ENCODE measurements at regions not wholly inside any gene's neighbourhood (a gene's known extent, or its start where the extent isn't known, plus 50 kb on each side); places are given as distances from the start of the nearest gene placed in this dataset.
"Not testable (repeated sequence)": the region's sequence is repeated elsewhere in the genome, so short reads cannot be mapped to it uniquely, and the experiment has no call there.

DNA sequence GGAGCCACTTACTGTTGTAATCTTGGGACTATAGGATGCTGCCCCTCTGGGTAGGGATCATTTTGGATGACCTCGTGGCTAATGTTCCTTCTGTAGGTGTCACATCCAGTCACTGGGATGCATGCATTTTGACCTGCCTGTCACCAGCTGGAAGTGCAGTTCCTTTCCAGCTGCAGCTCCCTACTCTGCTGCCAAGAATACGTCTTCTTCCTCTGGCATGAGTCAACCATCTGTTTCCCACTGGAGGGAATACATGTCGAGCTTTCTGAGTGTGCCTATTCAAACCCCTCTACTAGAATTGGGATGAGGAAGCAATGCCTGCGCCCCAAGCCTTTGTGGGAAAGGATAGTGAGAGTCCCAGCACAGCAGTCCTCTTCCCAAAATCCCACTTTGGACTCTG, 415.5 kb upstream of the ADAMTS5 start:
- DNase-seq = no peak

GRCh38 chr21:27380303-27380702, 413.4 kb upstream of the ADAMTS5 start:
- DNase-seq = no peak

DNA sequence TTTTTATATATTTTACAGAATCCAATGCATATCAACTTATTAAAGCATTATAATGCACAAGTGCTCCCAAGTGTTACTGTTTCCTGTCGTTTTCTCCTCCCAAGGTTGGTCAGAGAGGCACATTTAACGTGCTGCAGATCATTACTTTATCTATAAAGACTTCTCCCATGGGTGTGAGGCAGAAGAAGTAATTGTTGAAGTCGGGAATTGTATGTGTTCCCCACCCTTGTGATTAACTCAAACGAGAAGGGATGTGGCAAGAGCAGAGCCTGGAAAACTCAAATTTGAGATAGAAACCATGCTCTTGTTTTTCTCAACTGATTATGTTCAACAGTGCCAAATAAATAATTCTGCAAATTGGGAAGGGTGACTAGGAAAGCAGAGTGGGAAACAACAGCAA, 412.5 kb upstream of the ADAMTS5 start:
- no peak for DNase-seq

GRCh38 chr21:27372381-27372780, 405.5 kb upstream of the ADAMTS5 start:
- no peak for DNase-seq

GRCh38 chr21:27371975-27372331, 405.1 kb upstream of the ADAMTS5 start:
- DNase-seq = no peak

- DNase-seq = peak; percentile 11
These were observed 404.5 kb upstream of the ADAMTS5 start for GRCh38 chr21:27371115-27371974.

DNA sequence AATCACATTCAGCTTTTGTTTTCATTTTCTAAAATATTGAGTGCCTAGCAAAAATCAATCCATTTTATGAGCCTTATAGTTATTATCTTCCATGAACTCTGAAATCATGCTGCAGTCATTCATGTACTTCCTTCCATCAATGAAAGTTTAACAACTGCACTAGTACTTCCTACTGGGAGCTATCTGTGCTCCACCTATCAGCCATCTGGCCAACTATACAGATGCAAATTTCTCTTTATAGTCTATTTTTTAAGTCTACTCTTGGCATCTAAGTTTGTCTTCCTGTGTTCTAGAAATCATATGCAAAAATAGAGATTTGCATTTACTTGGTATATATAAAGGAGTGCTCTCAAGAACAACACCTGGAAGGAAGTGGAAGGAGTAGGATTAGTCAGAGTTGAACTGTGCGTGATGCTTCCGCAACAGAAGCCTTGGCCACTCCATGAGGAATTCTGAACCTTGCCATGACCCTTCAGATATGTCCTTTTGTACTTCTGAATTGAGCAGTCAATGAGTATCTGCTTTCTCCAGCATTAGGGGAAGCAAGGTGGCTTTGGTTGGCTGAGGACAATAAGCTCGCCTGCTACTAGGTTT, 403.2 kb upstream of the ADAMTS5 start:
- no peak for DNase-seq

DNA sequence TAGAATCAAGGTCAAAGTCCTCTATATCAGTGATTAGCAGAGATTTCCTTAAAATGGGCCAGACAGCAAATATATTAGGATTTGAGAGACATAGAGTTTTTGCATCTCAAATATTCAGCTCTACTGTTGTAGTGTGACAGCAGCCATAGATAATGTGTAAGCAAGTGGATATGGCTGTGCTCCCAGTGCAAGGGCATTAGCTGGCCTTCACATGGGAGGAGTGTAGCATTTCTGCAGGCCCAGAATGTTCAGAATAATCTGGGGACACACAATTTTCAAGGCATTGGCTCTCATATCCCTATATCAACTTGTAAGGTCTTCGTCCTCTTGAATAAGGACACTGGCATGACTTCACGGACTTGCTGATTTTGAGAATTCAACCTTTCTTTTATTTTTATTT, 402.3 kb upstream of the ADAMTS5 start:
- DNase-seq = no peak

DNA sequence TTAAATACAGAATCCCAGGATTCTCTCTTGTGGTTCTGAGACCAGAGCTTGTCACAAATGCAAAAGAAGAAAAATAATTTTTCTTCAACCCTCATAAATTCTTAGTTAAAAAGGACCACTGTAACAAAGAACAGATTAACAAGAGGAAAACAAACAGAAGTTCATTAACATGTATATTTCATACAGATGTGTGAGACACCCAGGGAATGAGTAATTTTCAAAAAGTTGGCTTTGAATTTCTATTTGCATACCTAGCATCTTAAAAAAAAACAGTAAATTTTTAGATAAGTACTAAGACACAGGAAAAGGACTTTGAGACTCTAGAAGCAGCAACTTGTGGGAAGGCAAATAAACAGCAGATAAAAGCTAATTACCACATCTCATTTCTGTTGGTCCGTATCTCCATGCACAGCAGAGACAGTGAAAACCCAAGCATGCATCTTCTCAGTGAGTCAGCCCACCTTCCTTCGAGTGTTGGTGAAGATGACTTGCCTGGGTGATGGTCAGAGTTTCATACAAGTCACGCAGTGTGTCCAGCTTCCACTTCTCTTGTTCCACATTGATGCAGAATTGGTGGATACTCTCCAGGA, 399.9 kb upstream of the ADAMTS5 start:
- DNase-seq = no peak

- DNase-seq = no peak
These were observed 399.1 kb upstream of the ADAMTS5 start for GRCh38 chr21:27366036-27366435.

GRCh38 chr21:27365394-27365793, 398.5 kb upstream of the ADAMTS5 start:
- DNase-seq = no peak

DNA sequence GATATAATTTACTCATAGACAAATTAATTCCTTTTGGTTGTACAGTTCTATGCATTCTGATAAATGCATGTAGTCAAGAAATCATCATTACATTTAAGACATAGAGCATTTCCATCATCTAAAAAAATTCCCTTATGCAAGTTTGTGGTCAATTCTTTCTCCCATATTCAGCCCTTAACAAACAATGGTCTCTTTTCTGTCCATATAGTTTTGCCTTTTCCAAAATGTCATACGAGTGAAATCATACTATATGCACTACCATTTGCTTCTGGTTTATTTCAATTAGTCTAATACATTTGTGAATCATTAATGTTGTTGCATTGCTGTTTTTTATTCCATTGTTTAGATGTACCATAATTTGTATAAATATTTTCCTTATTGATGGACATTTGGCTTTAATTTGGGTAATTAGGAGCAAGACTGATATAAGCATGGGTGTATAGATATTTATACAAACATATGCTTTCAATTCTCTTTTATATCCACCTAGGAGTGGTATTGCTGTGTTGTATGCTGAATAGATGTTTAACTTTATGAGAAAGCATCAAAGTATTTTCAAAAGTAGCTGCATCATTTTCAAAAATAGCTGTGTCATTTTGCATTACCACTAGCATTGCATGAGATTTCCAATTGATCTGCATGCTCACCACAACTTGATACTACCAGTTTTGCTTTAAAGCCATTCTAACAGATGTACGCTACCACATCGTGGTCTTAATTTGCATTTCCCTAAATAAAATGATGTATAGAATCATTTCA, 397.0 kb upstream of the ADAMTS5 start:
- no peak for DNase-seq

GRCh38 chr21:27362249-27362648, 395.4 kb upstream of the ADAMTS5 start:
- peak; percentile 20 for DNase-seq

- no peak for DNase-seq
These were observed 392.3 kb upstream of the ADAMTS5 start for GRCh38 chr21:27359141-27359540.

DNA sequence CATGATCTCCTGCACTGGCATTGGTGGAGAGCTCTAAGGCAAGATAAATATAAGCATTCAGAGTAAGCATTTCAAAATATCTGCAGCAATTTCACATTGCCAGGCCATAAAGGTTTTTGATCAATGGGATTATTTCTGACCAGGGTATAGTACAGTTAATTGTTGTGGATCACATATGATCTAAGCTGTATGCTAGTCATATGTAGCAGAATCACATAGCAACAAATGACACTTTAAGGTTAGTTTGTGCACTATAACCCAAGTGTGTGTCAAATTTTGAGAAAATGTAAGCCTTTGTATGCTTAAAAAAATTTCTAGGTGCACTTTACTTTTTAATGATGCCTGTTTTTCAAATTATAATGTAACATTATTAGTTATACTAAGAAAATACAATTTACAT, 386.0 kb upstream of the ADAMTS5 start:
- DNase-seq = no peak

DNA sequence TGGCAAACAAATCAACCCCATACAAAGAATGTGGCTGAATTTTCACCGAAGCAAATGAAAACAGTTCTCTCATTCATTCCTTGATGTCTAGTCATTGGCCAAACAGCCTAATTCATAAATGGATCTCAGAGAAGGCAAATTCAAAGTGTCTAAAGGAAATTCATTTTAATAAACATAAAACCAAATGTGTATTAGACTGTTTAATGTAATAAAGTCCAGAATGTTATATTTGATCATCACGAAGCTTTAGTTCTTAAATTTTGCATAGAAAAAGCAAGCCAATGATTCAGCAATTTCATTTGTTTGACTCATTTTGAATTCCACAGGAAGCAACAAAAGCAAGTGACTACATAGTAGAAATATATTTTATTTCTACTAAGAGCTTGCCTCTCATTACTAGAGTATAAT, 379.2 kb upstream of the ADAMTS5 start:
- no peak for DNase-seq

- no peak for DNase-seq
These were observed 373.0 kb upstream of the ADAMTS5 start for GRCh38 chr21:27339902-27340301.

GRCh38 chr21:27338007-27338406, 371.1 kb upstream of the ADAMTS5 start:
- DNase-seq = not testable (repeated sequence)

GRCh38 chr21:27333096-27333495, 366.2 kb upstream of the ADAMTS5 start:
- DNase-seq = no peak

GRCh38 chr21:27329255-27329851, 362.5 kb upstream of the ADAMTS5 start:
- no peak for DNase-seq

DNA sequence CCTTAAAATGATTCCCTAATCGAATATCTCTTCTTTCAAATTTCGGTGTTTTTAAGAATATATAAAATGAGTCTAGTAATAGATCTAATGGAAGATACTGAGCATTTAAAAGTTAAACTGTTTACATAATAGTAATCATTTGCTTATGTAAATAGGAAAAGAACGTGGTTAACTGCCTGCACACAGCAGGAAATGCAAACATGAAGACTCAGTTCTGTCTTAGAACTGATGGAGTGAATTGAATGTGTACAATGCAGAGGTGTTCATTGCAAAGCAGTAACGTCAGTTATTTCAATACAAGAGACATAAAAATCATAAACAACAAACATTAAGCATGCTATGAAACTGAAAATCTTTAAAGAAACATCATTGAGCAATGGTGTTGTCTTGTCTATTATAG, 359.4 kb upstream of the ADAMTS5 start:
- DNase-seq = no peak

DNA sequence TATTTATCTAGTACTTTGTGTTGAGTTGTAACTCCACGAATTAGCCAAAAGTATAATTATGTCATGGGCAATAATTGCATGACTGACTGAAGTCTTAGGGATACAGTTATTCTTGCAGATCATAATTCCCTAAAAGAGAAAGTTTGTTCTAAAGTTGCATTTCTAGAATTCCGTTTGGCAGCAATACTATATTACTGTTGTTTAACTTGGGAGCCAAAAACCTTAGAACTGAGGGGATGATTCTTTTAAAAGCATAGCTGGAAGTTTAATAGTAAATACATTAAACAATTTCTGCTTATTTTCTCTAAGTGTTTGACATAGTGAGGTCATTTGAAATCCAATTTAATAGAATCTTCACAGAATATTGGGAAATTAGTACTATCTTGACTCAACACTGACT, 356.4 kb upstream of the ADAMTS5 start:
- DNase-seq = no peak

DNA sequence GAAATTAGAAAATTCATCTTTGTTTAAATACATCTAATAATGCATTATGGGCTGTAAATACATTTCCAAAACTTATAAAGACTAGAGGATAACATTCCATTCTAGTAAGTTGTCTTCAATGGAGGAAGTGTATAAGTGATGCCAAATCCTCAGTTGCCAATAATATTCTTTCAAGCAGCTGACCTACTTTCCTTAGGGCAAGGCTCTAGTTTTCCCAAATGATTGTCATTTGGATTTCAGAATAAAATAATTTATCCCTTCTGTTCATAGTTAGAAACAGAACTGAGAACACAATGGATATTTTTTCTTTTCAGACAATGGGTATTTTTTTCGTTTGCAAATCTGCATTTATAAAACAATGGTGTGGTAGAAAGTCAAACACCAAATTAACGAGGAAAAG, 354.9 kb upstream of the ADAMTS5 start:
- no peak for DNase-seq

Data from RPMI8226 (cell line).